Stomach (tissue), 4 donors: ENCODE measurements at regions not wholly inside any gene's neighbourhood (a gene's known extent, or its start where the extent isn't known, plus 50 kb on each side); places are given as distances from the start of the nearest gene placed in this dataset.

ENCODE experiments used
- CTCF ChIP-seq, 7 experiments: fragments of 450-650 bp in 4 of 7; fragments of 200-600 bp in 3 of 7; sonication (generic) in 3 of 7; IDR thresholded peaks; one replicate each; pipeline ENCODE4 v1.5.1; 2016 to 2019; ENCODE audit warnings: antibody characterized with exemption in 7 of 7, control low read depth in 2 of 7, mild to moderate bottlenecking in 1 of 7
- POLR2A ChIP-seq, 4 donors: fragments of 450-650 bp; IDR thresholded peaks; one replicate each; pipeline ENCODE4 v1.6.1; 2016; ENCODE audit warnings: antibody characterized with exemption in 4 of 4, control low read depth in 2 of 4, mild to moderate bottlenecking in 1 of 4, moderate library complexity in 1 of 4

GRCh38 chr12:115439008-115439601 is 755.1 kb upstream of the TBX3 start:
- TF ChIP-seq CTCF (IDR thresholded peaks at IDR 0.05) (no peak), POLR2A (IDR thresholded peaks at IDR 0.05) (no peak)
